LNCAP (cell line): ENCODE measurements at regions not wholly inside any gene's neighbourhood (a gene's known extent, or its start where the extent isn't known, plus 50 kb on each side); places are given as distances from the start of the nearest gene placed in this dataset.

Experiments
- CTCF ChIP-seq: fragments of 450-650 bp; IDR thresholded peaks from 2 replicates; pipeline ENCODE4 v1.5.1; 2017; ENCODE audit warnings: mild to moderate bottlenecking

- no peak for TF ChIP-seq CTCF
Observed at GRCh38 chr14:98844456-98844855, 427.5 kb downstream of the BCL11B start.

GRCh38 chr14:98847521-98848468 is 424.2 kb downstream of the BCL11B start:
- no peak for TF ChIP-seq CTCF

GRCh38 chr14:98853063-98853729 is 418.8 kb downstream of the BCL11B start:
- no peak for TF ChIP-seq CTCF

- TF ChIP-seq CTCF = no peak
Observed at GRCh38 chr14:98855926-98856715, 415.9 kb downstream of the BCL11B start.

- TF ChIP-seq CTCF = no peak
Observed at GRCh38 chr14:98858158-98858557, 413.8 kb downstream of the BCL11B start.

- TF ChIP-seq CTCF = no peak
Observed at GRCh38 chr14:98858561-98858960, 413.4 kb downstream of the BCL11B start.

GRCh38 chr14:98859301-98859700 is 412.7 kb downstream of the BCL11B start:
- TF ChIP-seq CTCF = no peak
